H9 (cell line): ENCODE measurements at regions not wholly inside any gene's neighbourhood (a gene's known extent, or its start where the extent isn't known, plus 50 kb on each side); places are given as distances from the start of the nearest gene placed in this dataset.

ENCODE experiments used
- DNase-seq: peaks from one replicate; pipeline ENCODE4 v3.0.0-alpha.2; 2017
- H2AFZ ChIP-seq: one replicate; pipeline ENCODE4 v1.6.1; 2013; ENCODE audit warnings: mild to moderate bottlenecking, low read length, control low read depth, moderate library complexity
- H2AK5ac ChIP-seq: 2 replicates; pipeline ENCODE4 v1.6.1; 2013; ENCODE audit warnings: low read length, control low read depth, mixed read lengths; ENCODE audit not compliant: insufficient read length
- H2BK120ac ChIP-seq: one replicate; pipeline ENCODE4 v1.6.1; 2013; ENCODE audit warnings: low read depth, mild to moderate bottlenecking, low read length, control low read depth, inconsistent platforms; ENCODE audit not compliant: poor library complexity, severe bottlenecking
- H2BK12ac ChIP-seq: 2 replicates; pipeline ENCODE4 v1.6.1; 2013; ENCODE audit warnings: low read length, control low read depth, mixed read lengths, low read depth; ENCODE audit not compliant: insufficient read length
- H2BK15ac ChIP-seq: 2 replicates; pipeline ENCODE4 v1.6.1; 2013; ENCODE audit warnings: low read depth, low read length, control low read depth
- H2BK20ac ChIP-seq: one replicate; pipeline ENCODE4 v1.6.1; 2013; ENCODE audit warnings: low read depth, mild to moderate bottlenecking, low read length, control low read depth, inconsistent platforms; ENCODE audit not compliant: poor library complexity, severe bottlenecking
- H2BK5ac ChIP-seq: 2 replicates; pipeline ENCODE4 v1.6.1; 2013; ENCODE audit warnings: low read length, control low read depth, mixed read lengths; ENCODE audit not compliant: insufficient read length
- H3K14ac ChIP-seq: 2 replicates; pipeline ENCODE4 v1.6.1; 2013; ENCODE audit warnings: low read length, control low read depth; ENCODE audit not compliant: insufficient read depth
- H3K18ac ChIP-seq: 2 replicates; pipeline ENCODE4 v1.6.1; 2013; ENCODE audit warnings: low read depth, mild to moderate bottlenecking, mixed read lengths, low read length, control low read depth; ENCODE audit not compliant: insufficient read length
- H3K23ac ChIP-seq: 2 replicates; pipeline ENCODE4 v1.6.1; 2013; ENCODE audit warnings: low read length, control low read depth, mixed read lengths, low read depth; ENCODE audit not compliant: insufficient read length
- H3K23me2 ChIP-seq: 2 replicates; pipeline ENCODE4 v1.6.1; 2013; ENCODE audit warnings: low read depth, mild to moderate bottlenecking, mixed read lengths, low read length, control low read depth; ENCODE audit not compliant: insufficient read length, poor library complexity, severe bottlenecking
- H3K27ac ChIP-seq: 2 replicates; pipeline ENCODE4 v1.5.1; 2013; ENCODE audit warnings: low read length, control low read depth, mixed read lengths, low read depth; ENCODE audit not compliant: insufficient read length
- H3K27me3 ChIP-seq: 2 replicates; pipeline ENCODE4 v1.6.1; 2013; ENCODE audit warnings: low read length, control low read depth, inconsistent platforms; ENCODE audit not compliant: insufficient read depth
- H3K4ac ChIP-seq: 2 replicates; pipeline ENCODE4 v1.6.1; 2013; ENCODE audit warnings: low read depth, mild to moderate bottlenecking, control low read depth, inconsistent platforms, low read length, moderate library complexity
- H3K4me1 ChIP-seq: 2 replicates; pipeline ENCODE4 v1.6.1; 2013; ENCODE audit warnings: low read length, control low read depth, inconsistent platforms; ENCODE audit not compliant: insufficient read depth
- H3K4me2 ChIP-seq: 2 replicates; pipeline ENCODE4 v1.6.1; 2013; ENCODE audit warnings: low read length, control low read depth, mixed read lengths; ENCODE audit not compliant: insufficient read length, insufficient read depth
- H3K56ac ChIP-seq: 2 replicates; pipeline ENCODE4 v1.6.1; 2013; ENCODE audit warnings: low read depth, mild to moderate bottlenecking, mixed read lengths, low read length, control low read depth; ENCODE audit not compliant: insufficient read length
- H3K79me1 ChIP-seq: 2 replicates; pipeline ENCODE4 v1.6.1; 2013; ENCODE audit warnings: low read depth, mild to moderate bottlenecking, moderate library complexity, low read length, control low read depth, inconsistent platforms; ENCODE audit not compliant: insufficient read depth, poor library complexity, severe bottlenecking
- H3K79me2 ChIP-seq: 2 replicates; pipeline ENCODE4 v1.6.1; 2013; ENCODE audit warnings: low read length, control low read depth, inconsistent platforms; ENCODE audit not compliant: insufficient read depth
- H3K9ac ChIP-seq: 2 replicates; pipeline ENCODE4 v1.6.1; 2013; ENCODE audit warnings: low read length, control low read depth, mixed read lengths; ENCODE audit not compliant: insufficient read length; ENCODE audit errors: extremely low read depth
- H3K9me3 ChIP-seq: one replicate; pipeline ENCODE4 v1.6.1; 2013; ENCODE audit warnings: low read depth, low read length, inconsistent platforms; ENCODE audit not compliant: control insufficient read depth
- H3T11ph ChIP-seq: one replicate; pipeline ENCODE4 v1.6.1; 2013; ENCODE audit warnings: mild to moderate bottlenecking, low read length, control low read depth, inconsistent platforms
- H4K20me1 ChIP-seq: one replicate; pipeline ENCODE4 v1.6.1; 2013; ENCODE audit not compliant: control insufficient read depth, insufficient read length, insufficient read depth
- H4K5ac ChIP-seq: 2 replicates; pipeline ENCODE4 v1.6.1; 2013; ENCODE audit warnings: low read depth, mild to moderate bottlenecking, mixed read lengths, low read length, control low read depth; ENCODE audit not compliant: insufficient read length
- H4K8ac ChIP-seq: replicated peaks from 2 replicates; pipeline ENCODE4 v1.6.1; 2013; ENCODE audit warnings: low read length, control low read depth, mixed read lengths, low read depth; ENCODE audit not compliant: insufficient read length
- H4K91ac ChIP-seq: 2 replicates; pipeline ENCODE4 v1.6.1; 2013; ENCODE audit warnings: low read depth, mild to moderate bottlenecking, moderate library complexity, mixed read lengths, low read length, control low read depth; ENCODE audit not compliant: insufficient read length
- H3K27ac Mint-ChIP-seq, 3 experiments: 2 replicates in 2 of 3; 3 replicates in 1 of 3; pipeline ENCODE4 v1.8.0; 2020 to 2021; ENCODE audit warnings: mixed read lengths in 3 of 3, mild to moderate bottlenecking in 1 of 3, moderate library complexity in 1 of 3
- H3K27me3 Mint-ChIP-seq: 2 replicates; pipeline ENCODE4 v1.8.0; 2021; ENCODE audit warnings: low read depth, mild to moderate bottlenecking, moderate library complexity, mixed read lengths
- H3K36me3 Mint-ChIP-seq, 3 experiments: 2 replicates in 2 of 3; 3 replicates in 1 of 3; pipeline ENCODE4 v1.8.0; 2020 to 2021; ENCODE audit warnings: low read depth in 3 of 3, mixed read lengths in 3 of 3; ENCODE audit not compliant: insufficient read depth in 1 of 3
- H3K4me1 Mint-ChIP-seq, 2 experiments: 2 replicates each; pipeline ENCODE4 v1.8.0; 2020; ENCODE audit warnings: mixed read lengths in 2 of 2
- H3K4me3 Mint-ChIP-seq, 2 experiments: 2 replicates in 1 of 2; 3 replicates in 1 of 2; pipeline ENCODE4 v1.8.0; 2020 to 2021; ENCODE audit warnings: mild to moderate bottlenecking in 2 of 2, mixed read lengths in 2 of 2, moderate library complexity in 1 of 2
- H3K9me3 Mint-ChIP-seq, 2 experiments: 2 replicates in 1 of 2; 3 replicates in 1 of 2; pipeline ENCODE4 v1.8.0; 2020; ENCODE audit warnings: mild to moderate bottlenecking in 2 of 2, mixed read lengths in 2 of 2, moderate library complexity in 1 of 2
- WGBS: extraction: QIAGEN DNeasy Blood & Tissue Kit; methylation state at CpG from one replicate; pipeline ENCODE4 v1.1.7; 2013; ENCODE audit warnings: missing lambda C conversion rate, low lambda C conversion rate, mixed read lengths; ENCODE audit not compliant: insufficient read length; ENCODE audit errors: extremely low coverage; 5-methylcytosine and 5-hydroxymethylcytosine counted together
- TF ChIP-seq, protein P1 (sequence below): fragments of 200-600 bp; sonication (generic); conservative IDR thresholded peaks from 3 replicates; pipeline ENCODE4 v1.8.0; 2021; ENCODE audit warnings: antibody characterized with exemption, mild to moderate bottlenecking

DNA sequence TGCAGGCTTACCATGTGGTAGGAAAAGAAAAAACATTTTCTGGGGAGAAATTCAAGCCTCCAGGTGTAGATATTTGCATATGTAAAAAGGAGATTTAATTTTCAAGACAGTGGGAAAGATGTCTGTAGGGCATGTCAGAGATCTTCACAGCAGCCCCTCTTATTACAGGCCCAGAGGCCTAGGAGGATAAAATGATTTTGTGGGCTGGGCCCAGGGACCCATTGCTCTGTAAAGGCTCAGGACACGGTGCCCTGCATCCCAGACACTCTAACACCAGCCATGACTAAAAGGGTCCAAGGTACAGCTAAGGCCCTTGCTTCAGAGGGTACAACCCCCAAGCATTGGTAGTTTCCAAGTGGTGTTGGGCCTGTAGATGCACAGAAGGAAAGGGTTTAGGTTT is 680.1 kb downstream of the IGSF11 start:
- WGBS: no CpG with 5 or more reads among the region's 1 CpG
- H4K20me1 ChIP-seq: no peaks in the 10 kb centered on the region
- DNase-seq: no peak
- Mint-ChIP-seq H3K4me1 (no peaks in the 10 kb centered on the region), H3K9me3 (peaks cover 60 to 66% of the 10 kb centered on the region in 2 experiments), H3K4me3 (no peak overlapping the region), H3K36me3 (peaks cover 19 to 53% (median 35%) of the 10 kb centered on the region in 3 experiments), H3K27ac (no peak overlapping the region), H3K27me3 (peaks cover 3% of the 10 kb centered on the region; the same call in 1 of the 2 replicates)
- H2BK12ac ChIP-seq: no peak overlapping the region
- no peak overlapping the region for H2BK15ac ChIP-seq
- H3K79me2 ChIP-seq: no peaks in the 10 kb centered on the region
- no peak overlapping the region for H2BK120ac ChIP-seq
- H2AK5ac ChIP-seq: no peak overlapping the region
- TF ChIP-seq, protein P1, sequence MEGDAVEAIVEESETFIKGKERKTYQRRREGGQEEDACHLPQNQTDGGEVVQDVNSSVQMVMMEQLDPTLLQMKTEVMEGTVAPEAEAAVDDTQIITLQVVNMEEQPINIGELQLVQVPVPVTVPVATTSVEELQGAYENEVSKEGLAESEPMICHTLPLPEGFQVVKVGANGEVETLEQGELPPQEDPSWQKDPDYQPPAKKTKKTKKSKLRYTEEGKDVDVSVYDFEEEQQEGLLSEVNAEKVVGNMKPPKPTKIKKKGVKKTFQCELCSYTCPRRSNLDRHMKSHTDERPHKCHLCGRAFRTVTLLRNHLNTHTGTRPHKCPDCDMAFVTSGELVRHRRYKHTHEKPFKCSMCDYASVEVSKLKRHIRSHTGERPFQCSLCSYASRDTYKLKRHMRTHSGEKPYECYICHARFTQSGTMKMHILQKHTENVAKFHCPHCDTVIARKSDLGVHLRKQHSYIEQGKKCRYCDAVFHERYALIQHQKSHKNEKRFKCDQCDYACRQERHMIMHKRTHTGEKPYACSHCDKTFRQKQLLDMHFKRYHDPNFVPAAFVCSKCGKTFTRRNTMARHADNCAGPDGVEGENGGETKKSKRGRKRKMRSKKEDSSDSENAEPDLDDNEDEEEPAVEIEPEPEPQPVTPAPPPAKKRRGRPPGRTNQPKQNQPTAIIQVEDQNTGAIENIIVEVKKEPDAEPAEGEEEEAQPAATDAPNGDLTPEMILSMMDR: no peak
- no peak overlapping the region for H3K4me2 ChIP-seq
- H2BK20ac ChIP-seq: no peak overlapping the region
- H3K18ac ChIP-seq: no peak overlapping the region
- H3K4ac ChIP-seq: no peak overlapping the region
- no peak overlapping the region for H3K9ac ChIP-seq
- H3K23ac ChIP-seq: no peak overlapping the region
- no peak overlapping the region for H3T11ph ChIP-seq
- H4K5ac ChIP-seq: no peak overlapping the region
- H3K27me3 ChIP-seq: no peaks in the 10 kb centered on the region
- no peak overlapping the region for H3K27ac ChIP-seq
- no peaks in the 10 kb centered on the region for H3K4me1 ChIP-seq
- no peak overlapping the region for H4K8ac ChIP-seq
- H4K91ac ChIP-seq: no peak overlapping the region
- H2BK5ac ChIP-seq: no peak overlapping the region
- H3K79me1 ChIP-seq: no peaks in the 10 kb centered on the region
- no peak overlapping the region for H3K56ac ChIP-seq
- no peak overlapping the region for H2AFZ ChIP-seq
- peaks cover 22% of the 10 kb centered on the region for H3K9me3 ChIP-seq
- H3K14ac ChIP-seq: no peak overlapping the region
- no peaks in the 10 kb centered on the region for H3K23me2 ChIP-seq
